ENCODE measurements at regions not wholly inside any gene's neighbourhood (a gene's known extent, or its start where the extent isn't known, plus 50 kb on each side); places are given as distances from the start of the nearest gene placed in this dataset.

DNA sequence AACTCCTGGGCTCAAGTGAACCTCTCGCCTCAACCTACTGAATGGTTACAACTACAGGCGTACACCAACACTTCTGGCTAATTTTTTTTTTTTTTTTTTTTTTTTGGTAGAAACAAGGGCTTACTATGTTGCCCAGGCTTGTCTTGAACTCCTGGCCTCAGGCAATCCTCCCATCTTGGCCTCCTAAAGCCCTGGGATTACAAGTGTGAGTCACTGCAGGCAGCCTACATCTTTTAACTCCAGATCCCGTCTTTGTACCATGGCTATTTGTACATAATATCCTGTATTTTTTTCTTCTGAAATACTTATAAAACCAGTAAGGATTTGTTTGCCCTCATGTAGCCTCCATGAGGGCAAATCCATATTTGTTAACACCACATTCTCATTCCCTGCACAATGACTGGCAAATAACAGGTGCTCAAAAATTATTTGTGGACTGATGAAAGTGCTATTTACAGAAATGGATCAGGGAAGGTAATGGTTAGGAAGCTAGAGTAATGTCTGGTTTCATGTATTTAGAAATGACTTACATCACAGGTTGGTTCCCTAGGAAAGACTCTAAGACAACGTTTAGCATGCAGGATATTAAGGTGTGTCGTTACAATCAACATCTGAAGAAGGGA lies 51.9 kb upstream of the POU5F2 start:
- POLR2A ChIA-PET: no interaction called here
- TF ChIP-seq, protein P1, sequence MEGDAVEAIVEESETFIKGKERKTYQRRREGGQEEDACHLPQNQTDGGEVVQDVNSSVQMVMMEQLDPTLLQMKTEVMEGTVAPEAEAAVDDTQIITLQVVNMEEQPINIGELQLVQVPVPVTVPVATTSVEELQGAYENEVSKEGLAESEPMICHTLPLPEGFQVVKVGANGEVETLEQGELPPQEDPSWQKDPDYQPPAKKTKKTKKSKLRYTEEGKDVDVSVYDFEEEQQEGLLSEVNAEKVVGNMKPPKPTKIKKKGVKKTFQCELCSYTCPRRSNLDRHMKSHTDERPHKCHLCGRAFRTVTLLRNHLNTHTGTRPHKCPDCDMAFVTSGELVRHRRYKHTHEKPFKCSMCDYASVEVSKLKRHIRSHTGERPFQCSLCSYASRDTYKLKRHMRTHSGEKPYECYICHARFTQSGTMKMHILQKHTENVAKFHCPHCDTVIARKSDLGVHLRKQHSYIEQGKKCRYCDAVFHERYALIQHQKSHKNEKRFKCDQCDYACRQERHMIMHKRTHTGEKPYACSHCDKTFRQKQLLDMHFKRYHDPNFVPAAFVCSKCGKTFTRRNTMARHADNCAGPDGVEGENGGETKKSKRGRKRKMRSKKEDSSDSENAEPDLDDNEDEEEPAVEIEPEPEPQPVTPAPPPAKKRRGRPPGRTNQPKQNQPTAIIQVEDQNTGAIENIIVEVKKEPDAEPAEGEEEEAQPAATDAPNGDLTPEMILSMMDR (IDR thresholded peaks at IDR 0.05; ENCODE audit: unreplicated experiment): no peak
- intact Hi-C loops (cut with micrococcal nuclease): loop anchor here (10.0 kb wide), 1 partner anchor 878 kb away; no protein-coding TSS in a partner anchor
- no peaks in the 10 kb centered on the region for H3K27me3 Mint-ChIP-seq (ENCODE audit: insufficient read depth, unreplicated experiment)
- H3K9me3 Mint-ChIP-seq (ENCODE audit: unreplicated experiment): no peaks in the 10 kb centered on the region
- H3K36me3 Mint-ChIP-seq (ENCODE audit: insufficient read depth, unreplicated experiment): peaks cover 9% of the 10 kb centered on the region
- H3K4me1 Mint-ChIP-seq (ENCODE audit: insufficient read depth, unreplicated experiment): peaks cover 5% of the 10 kb centered on the region
- no TSS peak for BruUV-seq (replicated peaks)
- H3K27ac Mint-ChIP-seq (ENCODE audit: low read depth, unreplicated experiment): no peak overlapping the region
- CTCF ChIA-PET: interaction anchor here (0.7 to 3.2 kb wide), 6 partner anchors 8 to 736 kb away, joined by 3 to 17 read pairs (median 4); no protein-coding TSS in a partner anchor
- no peak overlapping the region for H3K4me3 Mint-ChIP-seq (ENCODE audit: unreplicated experiment)
- DNase-seq (ENCODE audit: unreplicated experiment): peak; percentile 33

DNA sequence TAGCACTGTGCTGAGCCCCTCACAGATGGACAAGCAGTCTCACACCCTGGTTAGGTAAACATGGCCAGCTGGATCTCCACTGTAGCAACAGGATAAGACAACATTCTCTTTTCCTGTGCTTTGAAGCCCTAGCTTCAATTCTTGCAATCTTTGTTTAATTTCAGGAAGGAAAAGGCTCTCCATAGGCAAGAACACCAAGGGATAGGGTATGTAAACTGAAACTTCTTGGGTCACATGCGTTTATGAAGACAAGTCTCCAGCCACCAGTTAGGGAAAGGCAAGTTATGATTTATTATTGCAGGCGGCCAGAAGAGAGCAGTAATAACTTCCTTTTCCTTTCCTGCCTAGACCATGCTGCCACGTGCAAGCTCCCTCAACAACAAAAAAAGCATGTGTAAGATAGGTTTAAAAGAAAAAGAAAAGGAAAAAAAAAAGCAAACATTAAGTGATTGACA lies 50.1 kb upstream of the POU5F2 start:
- no peaks in the 10 kb centered on the region for H3K9me3 Mint-ChIP-seq (ENCODE audit: unreplicated experiment)
- no peaks in the 10 kb centered on the region for H3K27me3 Mint-ChIP-seq (ENCODE audit: insufficient read depth, unreplicated experiment)
- intact Hi-C loops (cut with micrococcal nuclease): loop anchor here (10.0 kb wide), 1 partner anchor 877 kb away; no protein-coding TSS in a partner anchor
- DNase-seq (ENCODE audit: unreplicated experiment): no peak
- H3K4me3 Mint-ChIP-seq (ENCODE audit: unreplicated experiment): no peak overlapping the region
- POLR2A ChIA-PET: no interaction called here
- TF ChIP-seq, protein P1 (IDR thresholded peaks at IDR 0.05; ENCODE audit: unreplicated experiment): no peak
- no peak overlapping the region for H3K27ac Mint-ChIP-seq (ENCODE audit: low read depth, unreplicated experiment)
- H3K4me1 Mint-ChIP-seq (ENCODE audit: insufficient read depth, unreplicated experiment): peaks cover 5% of the 10 kb centered on the region
- CTCF ChIA-PET: interaction anchor here (0.7 to 5.0 kb wide), 2 partner anchors 9 to 891 kb away, joined by 6 to 30 read pairs; no protein-coding TSS in a partner anchor
- peaks cover 9% of the 10 kb centered on the region for H3K36me3 Mint-ChIP-seq (ENCODE audit: insufficient read depth, unreplicated experiment)
- no TSS peak for BruUV-seq (replicated peaks)

Measured in MCF 10A (cell line).